ENCODE measurements at regions not wholly inside any gene's neighbourhood (a gene's known extent, or its start where the extent isn't known, plus 50 kb on each side); places are given as distances from the start of the nearest gene placed in this dataset.

- TF ChIP-seq CTCF (conservative IDR thresholded peaks at IDR 0.05; ENCODE audit: low read depth, low read length): peak; percentile 46
- no peak for DNase-seq (ENCODE audit: low read depth)
- no peak overlapping the region for H3K4me3 ChIP-seq (ENCODE audit: low read depth, low read length)
Measured at GRCh38 chr17:13114601-13115031, 96.8 kb upstream of the ELAC2 start.

GRCh38 chr17:13113821-13114525, 96.1 kb upstream of the ELAC2 start:
- DNase-seq (ENCODE audit: low read depth): no peak
- H3K4me3 ChIP-seq (ENCODE audit: low read depth, low read length): no peak overlapping the region
- no peak for TF ChIP-seq CTCF (conservative IDR thresholded peaks at IDR 0.05; ENCODE audit: low read depth, low read length)

GRCh38 chr17:13107676-13108235, 89.9 kb upstream of the ELAC2 start:
- no peak for DNase-seq (ENCODE audit: low read depth)
- no peak for TF ChIP-seq CTCF (conservative IDR thresholded peaks at IDR 0.05; ENCODE audit: low read depth, low read length)

GRCh38 chr17:13106171-13106570, 88.3 kb upstream of the ELAC2 start:
- H3K4me3 ChIP-seq (ENCODE audit: low read depth, low read length): no peak overlapping the region
- DNase-seq (ENCODE audit: low read depth): no peak

More at GRCh38 chr17:13107676-13108235, 89.9 kb upstream of the ELAC2 start:
- H3K4me3 ChIP-seq (ENCODE audit: low read depth, low read length): no peak overlapping the region

GRCh38 chr17:13104576-13104975, 86.7 kb upstream of the ELAC2 start:
- no peak for DNase-seq (ENCODE audit: low read depth)
- no peak for TF ChIP-seq CTCF (conservative IDR thresholded peaks at IDR 0.05; ENCODE audit: low read depth, low read length)
- no peak overlapping the region for H3K4me3 ChIP-seq (ENCODE audit: low read depth, low read length)

More at GRCh38 chr17:13106171-13106570, 88.3 kb upstream of the ELAC2 start:
- no peak for TF ChIP-seq CTCF (conservative IDR thresholded peaks at IDR 0.05; ENCODE audit: low read depth, low read length)

GRCh38 chr17:13102477-13102876, 84.7 kb upstream of the ELAC2 start:
- H3K4me3 ChIP-seq (ENCODE audit: low read depth, low read length): no peak overlapping the region
- TF ChIP-seq CTCF (conservative IDR thresholded peaks at IDR 0.05; ENCODE audit: low read depth, low read length): no peak
- DNase-seq (ENCODE audit: low read depth): no peak

GRCh38 chr17:13099926-13100325, 82.1 kb upstream of the ELAC2 start:
- TF ChIP-seq CTCF (conservative IDR thresholded peaks at IDR 0.05; ENCODE audit: low read depth, low read length): no peak

More at GRCh38 chr17:13099926-13100325, 82.1 kb upstream of the ELAC2 start:
- H3K4me3 ChIP-seq (ENCODE audit: low read depth, low read length): no peak overlapping the region
- no peak for DNase-seq (ENCODE audit: low read depth)
